Renal pelvis (tissue), 1 donor: ENCODE measurements at regions not wholly inside any gene's neighbourhood (a gene's known extent, or its start where the extent isn't known, plus 50 kb on each side); places are given as distances from the start of the nearest gene placed in this dataset.

Experiments used
- DNase-seq: peaks from one replicate; pipeline ENCODE4 v3.0.0-alpha.2; 2013

DNA sequence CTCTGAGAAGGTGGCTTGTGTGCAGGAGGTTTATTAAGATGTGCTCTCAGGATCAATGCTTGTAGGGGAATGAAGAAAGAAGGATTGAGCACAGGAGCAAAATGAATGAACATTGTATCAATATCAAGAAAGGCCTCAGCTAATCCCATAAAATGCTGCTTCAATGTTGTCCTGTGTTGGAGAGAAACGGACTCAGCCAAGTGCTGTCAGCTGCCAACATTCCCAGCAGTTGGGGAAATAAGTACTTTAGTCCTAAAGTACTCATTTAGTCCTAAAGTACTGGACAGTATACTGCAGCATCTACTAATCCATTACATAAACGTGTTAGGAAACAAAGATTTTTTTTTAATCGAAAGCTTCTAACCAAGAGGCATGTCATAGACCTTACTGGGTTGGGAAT, 255.9 kb downstream of the SEC23A start:
- no peak for DNase-seq

- no peak for DNase-seq
Measured at GRCh38 chr14:38839694-38840365, 263.2 kb downstream of the SEC23A start.

- no peak for DNase-seq
Measured at GRCh38 chr14:38838979-38839323, 264.1 kb downstream of the SEC23A start.

- DNase-seq: no peak
Measured at GRCh38 chr14:38838049-38838978, 264.7 kb downstream of the SEC23A start.

DNA sequence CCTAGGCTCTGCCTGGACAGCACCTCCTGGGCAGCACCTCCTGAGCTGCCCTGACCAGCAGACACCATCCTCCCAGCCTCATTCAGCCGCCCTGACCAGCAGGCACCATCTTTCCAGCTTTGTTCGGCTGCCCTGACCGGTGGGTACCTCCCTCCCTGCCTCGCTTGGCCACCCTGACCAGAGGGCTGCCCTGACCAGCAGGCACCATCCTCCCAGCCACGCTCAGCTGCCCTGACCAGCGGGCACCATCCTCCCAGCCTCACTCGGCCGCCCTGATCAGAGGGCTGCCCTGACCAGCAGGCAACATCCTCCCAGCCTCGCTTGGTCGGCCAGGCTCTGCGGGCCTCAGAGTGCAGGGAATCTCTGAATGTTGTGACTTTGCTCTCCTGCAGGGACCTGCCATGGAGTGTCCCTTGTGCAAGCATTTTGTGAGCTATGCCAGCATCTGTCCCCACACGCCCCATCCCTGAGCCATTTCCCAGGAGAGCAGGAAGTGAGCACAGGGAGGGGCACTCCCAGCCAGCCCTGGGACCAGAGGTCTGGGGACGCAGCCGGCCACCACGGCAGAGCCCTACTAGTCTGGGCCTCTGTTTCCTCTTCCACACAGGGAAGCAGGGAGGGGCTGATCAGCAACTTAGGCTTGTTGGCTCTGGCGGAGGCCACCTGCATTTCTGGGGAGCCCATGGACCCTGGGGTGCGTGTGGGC, 265.5 kb downstream of the SEC23A start:
- peak; percentile 14 for DNase-seq

- no peak for DNase-seq
Measured at GRCh38 chr14:38836539-38836938, 266.5 kb downstream of the SEC23A start.

- DNase-seq: no peak
Measured at GRCh38 chr14:38835874-38836273, 267.2 kb downstream of the SEC23A start.

- no peak for DNase-seq
Measured at GRCh38 chr14:38828183-38828827, 274.7 kb downstream of the SEC23A start.

DNA sequence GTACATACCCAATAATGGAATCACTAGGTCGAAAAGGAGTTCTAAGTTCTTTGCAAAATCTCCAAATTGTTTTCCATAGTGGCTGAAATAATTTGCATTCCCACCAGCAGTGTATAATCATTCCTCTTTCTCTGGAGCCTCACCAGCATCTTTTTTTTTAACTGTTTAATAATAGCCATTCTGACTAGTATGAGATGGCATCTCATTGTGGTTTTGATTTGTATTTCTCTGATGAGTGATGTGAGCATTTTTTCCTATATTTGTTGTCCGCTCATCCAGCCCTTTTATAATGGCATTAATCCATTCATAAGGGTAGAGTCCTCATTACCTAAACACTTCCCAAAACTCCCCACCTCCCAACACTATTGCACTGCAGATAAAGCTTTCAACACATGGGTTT, 278.3 kb downstream of the SEC23A start:
- DNase-seq: no peak

DNA sequence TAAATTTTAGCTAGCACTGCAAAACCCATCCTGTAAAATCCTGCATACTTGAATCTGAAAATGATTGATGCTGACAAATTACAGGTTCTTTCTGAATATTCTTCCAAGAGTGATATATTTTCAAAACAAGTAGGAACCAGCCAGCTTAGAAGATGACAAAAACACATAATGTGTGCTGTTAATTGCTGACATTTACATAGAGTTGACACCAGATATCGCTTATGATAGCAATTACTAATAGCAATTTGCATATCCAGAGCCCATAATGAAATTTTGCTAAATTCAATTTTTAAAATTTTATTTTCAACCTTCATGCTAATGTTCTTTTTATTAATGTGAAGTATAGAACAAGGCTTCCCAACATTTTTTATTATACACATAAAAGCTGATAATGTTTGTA, 284.5 kb downstream of the SEC23A start:
- no peak for DNase-seq

DNA sequence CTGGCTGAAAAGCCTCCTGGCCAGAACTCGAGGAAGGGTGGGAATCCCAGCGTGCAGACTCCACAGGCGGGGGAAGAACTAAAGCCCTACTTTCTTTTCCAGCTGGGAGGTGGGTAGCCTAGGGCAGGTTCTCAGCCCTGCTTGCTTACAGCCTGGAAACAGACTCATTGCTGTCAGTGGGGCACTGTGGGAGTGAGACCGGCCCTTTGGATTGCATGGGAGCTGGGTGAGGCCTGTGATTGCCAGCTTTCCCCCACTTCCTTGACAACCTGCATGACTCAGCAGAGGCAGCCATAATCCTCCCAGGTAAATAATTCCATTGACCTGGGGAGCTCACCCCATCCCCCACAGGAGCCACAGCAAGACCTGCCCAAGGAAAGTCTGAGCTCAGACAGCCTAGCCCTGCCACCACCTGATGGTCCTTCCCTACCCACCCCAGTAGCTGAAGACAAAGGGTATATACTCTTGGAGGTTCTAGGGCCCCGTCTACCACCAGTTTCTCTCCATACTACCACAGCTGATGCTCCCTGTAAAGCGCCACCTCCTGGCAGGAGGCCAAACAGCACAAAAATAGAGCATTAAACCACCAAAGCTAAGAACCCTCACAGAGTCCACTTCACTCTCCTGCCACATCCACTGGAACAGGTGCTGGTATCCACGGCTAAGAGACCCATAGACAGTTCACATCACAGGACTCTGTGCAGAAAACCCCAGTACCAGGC, 294.1 kb downstream of the SEC23A start:
- DNase-seq: no peak

- no peak for DNase-seq
Measured at GRCh38 chr14:38799671-38800070, 303.4 kb downstream of the SEC23A start.

- DNase-seq: no peak
Measured at GRCh38 chr14:38794677-38795076, 308.4 kb downstream of the SEC23A start.

DNA sequence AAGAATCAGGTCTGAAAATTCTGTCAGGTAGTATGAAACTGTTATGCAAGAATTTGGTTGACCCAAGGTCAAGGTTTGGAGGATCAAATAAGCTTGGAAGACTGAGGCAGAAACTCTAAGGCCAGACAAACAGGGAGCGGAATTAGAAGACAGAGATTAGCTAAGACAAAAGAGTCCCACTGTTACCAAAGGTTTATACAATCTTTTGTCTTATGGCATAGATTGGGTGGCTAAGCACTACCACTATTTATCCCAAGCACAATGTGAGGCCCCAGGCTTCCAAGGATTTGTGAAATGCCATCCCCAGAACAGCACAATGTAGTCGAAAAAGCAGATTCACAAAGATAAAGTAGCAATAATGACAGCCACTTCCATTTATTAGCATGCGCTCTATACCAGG, 311.2 kb downstream of the SEC23A start:
- no peak for DNase-seq

DNA sequence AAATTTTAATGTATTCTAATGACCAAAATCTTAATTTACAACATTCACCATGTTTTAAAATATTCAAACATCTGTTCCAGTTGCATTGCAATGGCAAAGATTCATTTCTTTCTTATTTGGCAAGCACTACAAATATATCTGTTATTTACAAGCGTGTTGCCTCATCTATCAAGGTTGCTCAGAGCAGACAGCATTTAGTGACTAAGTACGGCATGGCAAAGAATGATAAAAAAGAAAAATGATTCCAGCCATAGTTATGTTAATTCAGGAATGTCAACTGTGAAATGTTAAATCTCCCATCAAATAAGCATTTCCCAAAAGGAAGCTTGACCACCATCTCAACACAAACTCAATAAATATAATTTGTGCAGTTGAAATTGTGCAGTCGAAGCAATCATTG, 312.1 kb downstream of the SEC23A start:
- DNase-seq: no peak

- DNase-seq: no peak
Measured at GRCh38 chr14:38789805-38790204, 313.2 kb downstream of the SEC23A start.

DNA sequence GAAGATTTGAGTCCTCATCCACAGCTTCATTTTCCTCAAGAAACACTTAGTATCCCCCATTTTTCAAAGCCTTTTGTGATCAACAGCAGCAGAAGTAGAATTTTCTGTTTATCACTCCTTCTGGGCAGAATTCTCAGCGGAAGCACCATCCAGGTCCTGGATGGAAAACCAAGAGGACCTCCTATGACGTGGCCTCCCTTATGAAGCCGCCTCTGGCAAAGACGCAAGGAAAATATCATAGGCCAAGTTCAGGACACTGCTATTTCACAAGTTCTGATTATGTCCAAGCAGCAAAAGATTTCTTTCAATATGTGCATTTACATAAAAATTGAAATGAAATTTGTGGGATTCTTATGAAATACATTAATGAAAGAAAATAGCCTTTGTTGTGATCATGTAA, 315.0 kb downstream of the SEC23A start:
- DNase-seq: no peak

DNA sequence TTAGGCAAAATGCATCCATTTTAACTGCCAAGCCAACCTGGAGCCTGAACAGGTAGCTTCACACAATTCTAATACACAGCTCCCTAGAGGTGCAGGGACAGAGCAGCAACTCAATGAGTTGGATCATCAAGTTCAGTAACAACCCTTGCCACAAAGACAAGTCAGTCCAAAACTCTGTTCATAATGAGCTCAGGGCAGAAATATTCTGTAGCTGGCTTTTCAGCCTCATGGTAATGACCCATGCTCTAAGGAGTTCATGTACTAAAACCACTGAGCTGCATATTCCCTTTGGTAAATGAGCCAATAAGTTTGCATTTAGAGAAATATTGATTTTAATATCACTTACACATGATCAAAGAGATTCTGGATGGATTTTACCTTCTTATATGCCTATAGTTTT, 316.1 kb downstream of the SEC23A start:
- no peak for DNase-seq

DNA sequence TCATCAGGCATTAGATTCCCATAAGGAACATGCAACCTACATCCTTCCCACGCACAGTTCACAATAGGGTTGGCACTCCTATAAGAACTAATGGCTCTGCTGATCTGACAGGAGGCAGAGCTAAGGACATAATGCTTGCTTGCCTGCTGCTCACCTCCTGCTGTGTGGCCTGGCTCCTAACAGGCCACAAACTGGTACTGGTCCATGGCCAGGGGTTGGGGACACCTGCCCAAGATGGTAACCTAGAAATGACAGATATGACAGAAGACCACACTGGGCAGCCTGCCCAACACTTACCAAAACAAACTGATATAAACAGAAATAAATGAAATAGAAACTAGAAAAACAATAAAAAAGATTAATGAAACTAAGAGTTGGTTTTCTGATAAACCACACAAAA, 325.6 kb downstream of the SEC23A start:
- DNase-seq: no peak

- no peak for DNase-seq
Measured at GRCh38 chr14:38775986-38776385, 327.0 kb downstream of the SEC23A start.

DNA sequence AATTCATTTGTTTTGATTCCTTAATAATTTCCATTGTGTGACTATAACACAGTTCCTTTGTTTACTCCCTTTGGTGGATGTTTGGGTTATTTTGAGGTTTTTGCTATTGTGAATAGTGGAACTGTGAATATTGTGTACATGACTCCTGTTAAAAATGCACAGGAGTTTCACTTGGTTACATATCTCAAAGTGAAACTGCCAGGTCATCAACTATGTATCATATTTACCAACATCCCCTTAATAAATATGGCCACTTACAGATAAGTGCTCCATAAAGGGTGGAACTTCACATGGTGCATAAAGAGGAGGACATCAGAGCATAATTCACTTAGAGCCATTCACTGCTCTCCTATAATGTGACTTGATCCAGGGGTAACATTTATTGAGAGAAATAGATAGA, 328.9 kb downstream of the SEC23A start:
- DNase-seq: no peak

- no peak for DNase-seq
Measured at GRCh38 chr14:38770251-38770650, 332.8 kb downstream of the SEC23A start.
